WTC11 (cell line): ENCODE measurements at regions not wholly inside any gene's neighbourhood (a gene's known extent, or its start where the extent isn't known, plus 50 kb on each side); places are given as distances from the start of the nearest gene placed in this dataset.

Experiments
- CREM ChIP-seq: sonication (generic); formaldehyde crosslinking; IDR thresholded peaks from 2 replicates; pipeline ENCODE4 v1.8.1; 2022; ENCODE audit warnings: mild to moderate bottlenecking, missing genetic modification reagents, moderate library complexity
- JUN ChIP-seq: sonication (generic); formaldehyde crosslinking; IDR thresholded peaks from 2 replicates; pipeline ENCODE4 v1.8.0; 2023; ENCODE audit warnings: mild to moderate bottlenecking, missing genetic modification reagents
- SMAD3 ChIP-seq: sonication (generic); formaldehyde crosslinking; IDR thresholded peaks from 2 replicates; pipeline ENCODE4 v1.8.0; 2022; ENCODE audit warnings: missing genetic modification reagents, mild to moderate bottlenecking, borderline replicate concordance
- SOX15 ChIP-seq: fragments of 250-450 bp; sonication (Bioruptor Pico); IDR thresholded peaks from 2 replicates; pipeline ENCODE4 v1.9.0; 2021; ENCODE audit warnings: mild to moderate bottlenecking
- SP1 ChIP-seq: sonication (generic); formaldehyde crosslinking; conservative IDR thresholded peaks from 2 replicates; pipeline ENCODE4 v1.8.1; 2022; ENCODE audit warnings: missing genetic modification reagents
- ZNF416 ChIP-seq: fragments of 250-450 bp; sonication (Bioruptor Pico); IDR thresholded peaks from 2 replicates; pipeline ENCODE4 v1.9.0; 2021; ENCODE audit warnings: mild to moderate bottlenecking, inconsistent platforms
- TF ChIP-seq, protein P1 (sequence below): sonication (generic); formaldehyde crosslinking; IDR thresholded peaks from 2 replicates; pipeline ENCODE4 v1.8.1; 2022; ENCODE audit warnings: mild to moderate bottlenecking, missing genetic modification reagents, moderate library complexity, borderline replicate concordance
- TF ChIP-seq, protein P2 (sequence below): fragments of 200-600 bp; IDR thresholded peaks from 2 replicates; pipeline ENCODE4 v1.8.0; 2022; ENCODE audit warnings: antibody characterized with exemption
- TF ChIP-seq, protein P3 (sequence below): sonication (generic); formaldehyde crosslinking; IDR thresholded peaks from 2 replicates; pipeline ENCODE4 v1.8.0; 2022; ENCODE audit warnings: mild to moderate bottlenecking, missing genetic modification reagents
- TF ChIP-seq, protein P4 (sequence below): fragments of 250-450 bp; sonication (Bioruptor Pico); IDR thresholded peaks from 2 replicates; pipeline ENCODE4 v1.9.0; 2021; ENCODE audit warnings: mild to moderate bottlenecking, borderline replicate concordance

DNA sequence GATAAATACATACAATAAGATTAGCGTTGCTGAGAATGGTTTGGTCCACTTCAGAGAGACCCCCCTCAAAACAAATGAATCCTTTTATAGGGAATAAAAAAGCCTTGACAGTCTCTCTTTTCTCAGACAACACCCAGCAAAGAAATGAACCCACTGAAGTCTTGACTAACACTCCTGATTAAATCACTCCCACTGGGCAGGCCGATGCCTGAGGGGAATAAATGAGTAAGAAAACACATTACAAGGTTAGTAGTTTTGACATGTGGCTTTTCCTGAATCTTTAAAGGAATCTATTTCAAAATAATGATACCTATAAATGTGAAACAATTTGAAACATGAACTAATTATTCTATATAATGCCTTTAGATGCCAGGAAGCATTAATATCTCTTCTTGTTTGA lies 146.9 kb upstream of the POGK start:
- TF ChIP-seq, protein P1, sequence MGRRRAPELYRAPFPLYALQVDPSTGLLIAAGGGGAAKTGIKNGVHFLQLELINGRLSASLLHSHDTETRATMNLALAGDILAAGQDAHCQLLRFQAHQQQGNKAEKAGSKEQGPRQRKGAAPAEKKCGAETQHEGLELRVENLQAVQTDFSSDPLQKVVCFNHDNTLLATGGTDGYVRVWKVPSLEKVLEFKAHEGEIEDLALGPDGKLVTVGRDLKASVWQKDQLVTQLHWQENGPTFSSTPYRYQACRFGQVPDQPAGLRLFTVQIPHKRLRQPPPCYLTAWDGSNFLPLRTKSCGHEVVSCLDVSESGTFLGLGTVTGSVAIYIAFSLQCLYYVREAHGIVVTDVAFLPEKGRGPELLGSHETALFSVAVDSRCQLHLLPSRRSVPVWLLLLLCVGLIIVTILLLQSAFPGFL (CRISPR knock-in tag) = no peak
- TF ChIP-seq, protein P2, sequence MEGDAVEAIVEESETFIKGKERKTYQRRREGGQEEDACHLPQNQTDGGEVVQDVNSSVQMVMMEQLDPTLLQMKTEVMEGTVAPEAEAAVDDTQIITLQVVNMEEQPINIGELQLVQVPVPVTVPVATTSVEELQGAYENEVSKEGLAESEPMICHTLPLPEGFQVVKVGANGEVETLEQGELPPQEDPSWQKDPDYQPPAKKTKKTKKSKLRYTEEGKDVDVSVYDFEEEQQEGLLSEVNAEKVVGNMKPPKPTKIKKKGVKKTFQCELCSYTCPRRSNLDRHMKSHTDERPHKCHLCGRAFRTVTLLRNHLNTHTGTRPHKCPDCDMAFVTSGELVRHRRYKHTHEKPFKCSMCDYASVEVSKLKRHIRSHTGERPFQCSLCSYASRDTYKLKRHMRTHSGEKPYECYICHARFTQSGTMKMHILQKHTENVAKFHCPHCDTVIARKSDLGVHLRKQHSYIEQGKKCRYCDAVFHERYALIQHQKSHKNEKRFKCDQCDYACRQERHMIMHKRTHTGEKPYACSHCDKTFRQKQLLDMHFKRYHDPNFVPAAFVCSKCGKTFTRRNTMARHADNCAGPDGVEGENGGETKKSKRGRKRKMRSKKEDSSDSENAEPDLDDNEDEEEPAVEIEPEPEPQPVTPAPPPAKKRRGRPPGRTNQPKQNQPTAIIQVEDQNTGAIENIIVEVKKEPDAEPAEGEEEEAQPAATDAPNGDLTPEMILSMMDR = no peak
- TF ChIP-seq JUN (CRISPR knock-in tag) (no peak), CREM (CRISPR knock-in tag) (no peak), SOX15 (CRISPR knock-in tag) (no peak), ZNF416 (CRISPR knock-in tag) (no peak), SMAD3 (no peak), SP1 (CRISPR knock-in tag) (no peak)
- TF ChIP-seq, protein P3, sequence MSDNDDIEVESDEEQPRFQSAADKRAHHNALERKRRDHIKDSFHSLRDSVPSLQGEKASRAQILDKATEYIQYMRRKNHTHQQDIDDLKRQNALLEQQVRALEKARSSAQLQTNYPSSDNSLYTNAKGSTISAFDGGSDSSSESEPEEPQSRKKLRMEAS = no peak
- TF ChIP-seq, protein P4, sequence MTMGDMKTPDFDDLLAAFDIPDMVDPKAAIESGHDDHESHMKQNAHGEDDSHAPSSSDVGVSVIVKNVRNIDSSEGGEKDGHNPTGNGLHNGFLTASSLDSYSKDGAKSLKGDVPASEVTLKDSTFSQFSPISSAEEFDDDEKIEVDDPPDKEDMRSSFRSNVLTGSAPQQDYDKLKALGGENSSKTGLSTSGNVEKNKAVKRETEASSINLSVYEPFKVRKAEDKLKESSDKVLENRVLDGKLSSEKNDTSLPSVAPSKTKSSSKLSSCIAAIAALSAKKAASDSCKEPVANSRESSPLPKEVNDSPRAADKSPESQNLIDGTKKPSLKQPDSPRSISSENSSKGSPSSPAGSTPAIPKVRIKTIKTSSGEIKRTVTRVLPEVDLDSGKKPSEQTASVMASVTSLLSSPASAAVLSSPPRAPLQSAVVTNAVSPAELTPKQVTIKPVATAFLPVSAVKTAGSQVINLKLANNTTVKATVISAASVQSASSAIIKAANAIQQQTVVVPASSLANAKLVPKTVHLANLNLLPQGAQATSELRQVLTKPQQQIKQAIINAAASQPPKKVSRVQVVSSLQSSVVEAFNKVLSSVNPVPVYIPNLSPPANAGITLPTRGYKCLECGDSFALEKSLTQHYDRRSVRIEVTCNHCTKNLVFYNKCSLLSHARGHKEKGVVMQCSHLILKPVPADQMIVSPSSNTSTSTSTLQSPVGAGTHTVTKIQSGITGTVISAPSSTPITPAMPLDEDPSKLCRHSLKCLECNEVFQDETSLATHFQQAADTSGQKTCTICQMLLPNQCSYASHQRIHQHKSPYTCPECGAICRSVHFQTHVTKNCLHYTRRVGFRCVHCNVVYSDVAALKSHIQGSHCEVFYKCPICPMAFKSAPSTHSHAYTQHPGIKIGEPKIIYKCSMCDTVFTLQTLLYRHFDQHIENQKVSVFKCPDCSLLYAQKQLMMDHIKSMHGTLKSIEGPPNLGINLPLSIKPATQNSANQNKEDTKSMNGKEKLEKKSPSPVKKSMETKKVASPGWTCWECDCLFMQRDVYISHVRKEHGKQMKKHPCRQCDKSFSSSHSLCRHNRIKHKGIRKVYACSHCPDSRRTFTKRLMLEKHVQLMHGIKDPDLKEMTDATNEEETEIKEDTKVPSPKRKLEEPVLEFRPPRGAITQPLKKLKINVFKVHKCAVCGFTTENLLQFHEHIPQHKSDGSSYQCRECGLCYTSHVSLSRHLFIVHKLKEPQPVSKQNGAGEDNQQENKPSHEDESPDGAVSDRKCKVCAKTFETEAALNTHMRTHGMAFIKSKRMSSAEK (CRISPR knock-in tag) = no peak
